ENCODE measurements at regions not wholly inside any gene's neighbourhood (a gene's known extent, or its start where the extent isn't known, plus 50 kb on each side); places are given as distances from the start of the nearest gene placed in this dataset.

DNA sequence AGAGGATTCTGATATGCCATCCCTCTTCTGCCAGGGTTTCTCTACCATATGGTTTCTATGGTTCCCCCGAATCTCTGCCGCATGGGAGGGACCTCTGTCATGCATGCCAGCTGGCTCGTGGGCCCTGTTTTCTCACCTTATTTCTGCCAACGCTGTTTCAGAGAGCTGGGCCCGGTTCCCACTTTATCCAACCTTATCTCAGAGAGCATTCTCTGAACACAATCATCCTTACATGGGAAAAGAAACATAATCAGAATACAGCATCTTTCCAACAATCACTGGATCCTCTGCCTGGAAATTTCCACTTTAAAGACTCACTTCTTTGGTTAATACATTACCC is 234.5 kb upstream of the ZBTB20 start:
- DNase-seq (ENCODE audit: low read depth): no peak
- no peak overlapping the region for H3K4me3 ChIP-seq (ENCODE audit: low read length)
- TF ChIP-seq CTCF (conservative IDR thresholded peaks at IDR 0.05; ENCODE audit: low read depth, low read length): no peak

DNA sequence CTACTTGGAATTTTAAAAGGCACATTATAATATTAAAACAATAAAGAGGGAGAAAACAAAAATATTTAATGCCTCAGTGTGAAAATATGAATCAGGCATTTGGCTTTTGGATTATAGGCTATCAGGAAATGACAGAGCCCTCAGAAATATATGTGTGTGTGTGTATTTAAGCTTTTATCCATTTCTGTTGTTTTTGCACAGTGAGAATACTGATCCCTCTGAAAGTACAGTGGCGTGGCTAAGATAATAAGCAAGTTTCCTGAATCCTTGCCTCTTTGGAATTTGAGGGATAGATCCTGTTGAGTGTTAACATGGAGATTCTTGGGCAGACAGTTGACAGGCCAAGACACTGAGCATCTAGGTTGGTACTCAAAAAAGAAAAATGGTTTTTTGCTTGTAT is 234.8 kb upstream of the ZBTB20 start:
- no peak overlapping the region for H3K4me3 ChIP-seq (ENCODE audit: low read length)
- TF ChIP-seq CTCF (conservative IDR thresholded peaks at IDR 0.05; ENCODE audit: low read depth, low read length): no peak
- no peak for DNase-seq (ENCODE audit: low read depth)

- no peak overlapping the region for H3K4me3 ChIP-seq (ENCODE audit: low read length)
- TF ChIP-seq CTCF (conservative IDR thresholded peaks at IDR 0.05; ENCODE audit: low read depth, low read length): no peak
- DNase-seq (ENCODE audit: low read depth): no peak
Observed at GRCh38 chr3:115384381-115384780, 237.3 kb upstream of the ZBTB20 start.

- no peak for TF ChIP-seq CTCF (conservative IDR thresholded peaks at IDR 0.05; ENCODE audit: low read depth, low read length)
- H3K4me3 ChIP-seq (ENCODE audit: low read length): no peak overlapping the region
- no peak for DNase-seq (ENCODE audit: low read depth)
Observed at GRCh38 chr3:115385774-115386730, 237.3 kb upstream of the GAP43 start.

GRCh38 chr3:115388166-115388565 is 235.1 kb upstream of the GAP43 start:
- no peak overlapping the region for H3K4me3 ChIP-seq (ENCODE audit: low read length)
- no peak for TF ChIP-seq CTCF (conservative IDR thresholded peaks at IDR 0.05; ENCODE audit: low read depth, low read length)
- no peak for DNase-seq (ENCODE audit: low read depth)

- no peak overlapping the region for H3K4me3 ChIP-seq (ENCODE audit: low read length)
- TF ChIP-seq CTCF (conservative IDR thresholded peaks at IDR 0.05; ENCODE audit: low read depth, low read length): no peak
- no peak for DNase-seq (ENCODE audit: low read depth)
Observed at GRCh38 chr3:115388811-115389210, 234.5 kb upstream of the GAP43 start.

DNA sequence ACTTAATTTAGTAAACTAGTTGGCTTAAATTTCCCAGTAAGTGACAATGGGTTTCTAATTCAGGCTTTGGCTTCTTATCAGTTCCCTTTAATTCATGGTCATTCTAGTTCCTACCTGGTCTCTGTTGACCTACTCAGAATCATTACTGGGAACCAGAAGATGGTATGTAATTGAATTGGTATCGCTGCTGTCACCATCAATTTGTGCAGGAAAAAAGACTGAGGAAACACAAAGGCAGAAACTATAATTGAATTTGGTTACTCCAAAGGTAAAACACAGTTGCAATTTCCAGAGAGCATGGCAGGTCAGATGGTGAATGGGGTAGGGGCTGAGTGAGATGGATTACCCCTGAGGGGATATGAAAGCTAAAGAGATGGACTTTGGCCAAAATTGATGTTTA is 226.5 kb upstream of the GAP43 start:
- no peak for TF ChIP-seq CTCF (conservative IDR thresholded peaks at IDR 0.05; ENCODE audit: low read depth, low read length)
- no peak for DNase-seq (ENCODE audit: low read depth)
- H3K4me3 ChIP-seq (ENCODE audit: low read length): no peak overlapping the region
